GM12878 (cell line): ENCODE measurements at regions not wholly inside any gene's neighbourhood (a gene's known extent, or its start where the extent isn't known, plus 50 kb on each side); places are given as distances from the start of the nearest gene placed in this dataset.

ENCODE experiments used
- ATAC-seq: fragments of 200-7000 bp; cut with Tn5 transposase; 3 replicates; pipeline ENCODE4 v1.9.1; 2020; ENCODE audit warnings: mild to moderate bottlenecking, moderate library complexity
- BruUV-seq: library from RNA; stranded (reverse); fragments of 400-500 nt; replicated peaks from 2 replicates; lab custom pipeline; 2021; lab: Mats Ljungman, UMichigan
- CTCF ChIA-PET: fragments of 300-600 bp; sonication (Branson Sonifier 250); formaldehyde crosslinking; extraction: SDS; loops from one replicate; lab custom pipeline; 2021; ENCODE audit warnings: inconsistent platforms; lab: Yijun Ruan, JAX
- POLR2A ChIA-PET: fragments of 350-600 bp; formaldehyde crosslinking; extraction: SDS; loops from one replicate; lab custom pipeline; 2021; ENCODE audit warnings: inconsistent platforms; lab: Charles Lee
- RAD21 ChIA-PET: fragments of 300-600 bp; sonication (Branson Sonifier 250); formaldehyde crosslinking; loops from one replicate; lab custom pipeline; 2023; ENCODE audit warnings: antibody characterized with exemption; ENCODE audit not compliant: unreplicated experiment; lab: Charles Lee
- SMC1A ChIA-PET: fragments of 300-600 bp; sonication (Branson Sonifier 250); formaldehyde crosslinking; loops from one replicate; lab custom pipeline; 2023; ENCODE audit not compliant: unreplicated experiment, uncharacterized antibody; lab: Charles Lee
- DNase-seq: peaks from one replicate; pipeline ENCODE4 v3.0.0-alpha.2; 2011; ENCODE audit warnings: low read depth, low spot score
- FAIRE-seq: peaks from 3 replicates; lab custom pipeline; 2011; peaks lifted over from hg19 to GRCh38; lab: Jason Lieb, UNC
- H2AFZ ChIP-seq: 2 replicates; pipeline ENCODE4 v1.6.0; 2011; ENCODE audit warnings: low read depth, low read length, control low read depth; ENCODE audit not compliant: control insufficient read depth
- H3K27ac ChIP-seq: 2 replicates; pipeline ENCODE4 v1.5.1; 2011; ENCODE audit warnings: control low read depth; ENCODE audit not compliant: control insufficient read depth, insufficient read depth
- H3K27me3 ChIP-seq, 2 experiments: replicated peaks in 1 of 2; 2 replicates each; pipeline versions ENCODE4 v1.6.0 to v1.6.1; 2011; ENCODE audit warnings: low read length in 1 of 2; ENCODE audit not compliant: control insufficient read depth in 2 of 2, insufficient read depth in 2 of 2
- H3K36me3 ChIP-seq, 2 experiments: 2 replicates each; pipeline ENCODE4 v1.5.1; 2011; ENCODE audit warnings: low read length in 1 of 2; ENCODE audit not compliant: control insufficient read depth in 2 of 2, insufficient read depth in 2 of 2
- H3K4me1 ChIP-seq: 2 replicates; pipeline ENCODE4 v1.6.1; 2011; ENCODE audit warnings: mild to moderate bottlenecking, low read length, moderate library complexity, mixed read lengths; ENCODE audit not compliant: control insufficient read depth, insufficient read depth
- H3K4me2 ChIP-seq: 2 replicates; pipeline ENCODE4 v1.6.0; 2011; ENCODE audit warnings: control low read depth; ENCODE audit not compliant: control insufficient read depth, insufficient read depth
- H3K4me3 ChIP-seq: fragments of 200-600 bp; sonication (generic); 2 replicates; pipeline ENCODE4 v1.5.1; 2016
- H3K79me2 ChIP-seq: 2 replicates; pipeline ENCODE4 v1.6.0; 2011; ENCODE audit warnings: low read length; ENCODE audit not compliant: control insufficient read depth, insufficient read depth
- H3K9ac ChIP-seq: 2 replicates; pipeline ENCODE4 v1.8.0; 2011; ENCODE audit warnings: low read length, control low read depth, mixed read lengths; ENCODE audit not compliant: control insufficient read depth, insufficient read depth
- H3K9me3 ChIP-seq: replicated peaks from 3 replicates; pipeline ENCODE4 v1.5.1; 2011; ENCODE audit warnings: mild to moderate bottlenecking, low read length; ENCODE audit not compliant: control insufficient read depth, insufficient read depth
- H4K20me1 ChIP-seq: 2 replicates; pipeline ENCODE4 v1.6.0; 2011; ENCODE audit not compliant: control insufficient read depth, insufficient read depth
- ATF7 ChIP-seq: fragments of 450-650 bp; IDR thresholded peaks from 2 replicates; pipeline ENCODE4 v1.6.1; 2016; ENCODE audit warnings: low read depth, mild to moderate bottlenecking
- BRCA1 ChIP-seq: IDR thresholded peaks from 2 replicates; pipeline ENCODE4 v1.6.1; 2011; ENCODE audit warnings: low read depth, low read length, improper control_type of control experiment
- CREM ChIP-seq: IDR thresholded peaks from 2 replicates; pipeline ENCODE4 v1.6.1; 2014; ENCODE audit warnings: antibody characterized with exemption, low read depth
- DPF2 ChIP-seq: fragments of 450-650 bp; IDR thresholded peaks from 2 replicates; pipeline ENCODE4 v1.6.1; 2017; ENCODE audit warnings: mild to moderate bottlenecking
- ESRRA ChIP-seq: IDR thresholded peaks from 2 replicates; pipeline ENCODE4 v1.6.1; 2012; ENCODE audit warnings: mild to moderate bottlenecking, low read length, improper control_type of control experiment
- HCFC1 ChIP-seq: fragments of 150-350 bp; IDR thresholded peaks from 2 replicates; pipeline ENCODE4 v1.6.1; 2014; ENCODE audit warnings: low read length
- IRF4 ChIP-seq: IDR thresholded peaks from 2 replicates; pipeline ENCODE4 v1.6.1; 2011; ENCODE audit warnings: low read depth, low read length
- MAX ChIP-seq: IDR thresholded peaks from 2 replicates; pipeline ENCODE4 v1.6.1; 2012; ENCODE audit warnings: low read depth, low read length, improper control_type of control experiment
- MXI1 ChIP-seq: fragments of 150-350 bp; IDR thresholded peaks from 2 replicates; pipeline ENCODE4 v1.6.1; 2011; ENCODE audit warnings: low read depth, mild to moderate bottlenecking, inconsistent platforms, low read length, improper control_type of control experiment
- MYB ChIP-seq: fragments of 150-350 bp; IDR thresholded peaks from 2 replicates; pipeline ENCODE4 v1.6.1; 2014; ENCODE audit warnings: mild to moderate bottlenecking, low read depth, low read length, borderline replicate concordance
- NR2C2 ChIP-seq: IDR thresholded peaks from 2 replicates; pipeline ENCODE4 v1.6.1; 2011; ENCODE audit warnings: borderline replicate concordance, low read depth; ENCODE audit not compliant: control insufficient read depth, insufficient read length
- PAX8 ChIP-seq: fragments of 450-650 bp; IDR thresholded peaks from 2 replicates; pipeline ENCODE4 v1.6.1; 2017; ENCODE audit warnings: mild to moderate bottlenecking, moderate library complexity
- RAD21 ChIP-seq: IDR thresholded peaks from 2 replicates; pipeline ENCODE4 v1.6.1; 2011; ENCODE audit warnings: mild to moderate bottlenecking, low read depth, low read length, moderate library complexity; ENCODE audit not compliant: insufficient read depth
- RBBP5 ChIP-seq: fragments of 200-600 bp; sonication (generic); conservative IDR thresholded peaks from 2 replicates; pipeline ENCODE4 v1.6.1; 2016
- SUPT20H ChIP-seq: IDR thresholded peaks from 2 replicates; pipeline ENCODE4 v1.6.1; 2011; ENCODE audit warnings: low read depth, mild to moderate bottlenecking, low read length, moderate library complexity, borderline replicate concordance; ENCODE audit not compliant: control insufficient read depth
- ZZZ3 ChIP-seq: IDR thresholded peaks from 2 replicates; pipeline ENCODE4 v1.6.1; 2011; ENCODE audit warnings: low read depth; ENCODE audit not compliant: control insufficient read depth, insufficient read length
- WGBS: methylation state at CpG from one replicate; pipeline ENCODE4 v1.1.6; 2016; ENCODE audit warnings: low lambda C conversion rate; ENCODE audit not compliant: insufficient replicate concordance, insufficient coverage; ENCODE audit errors: missing lambda C conversion rate; 5-methylcytosine and 5-hydroxymethylcytosine counted together
- in situ Hi-C: fragments of 300-500 bp; cut with MboI; formaldehyde crosslinking; loops from 9 replicates; pipeline ENCODE4 v1.14.3; 2018; ENCODE audit warnings: mixed read lengths
- intact Hi-C: fragments of 100-400 bp; cut with micrococcal nuclease; formaldehyde crosslinking; loops from one replicate; pipeline ENCODE4 v1.14.2; 2022; ENCODE audit not compliant: unreplicated experiment

GRCh38 chr22:47296405-47297260 lies 534.2 kb downstream of the TBC1D22A start:
- CTCF ChIA-PET = no interaction called here
- in situ Hi-C loops = no loop called here
- POLR2A ChIA-PET = no interaction called here

GRCh38 chr22:47295982-47296381 lies 533.5 kb downstream of the TBC1D22A start:
- intact Hi-C loops = no loop called here
- CTCF ChIA-PET = no interaction called here
- H4K20me1 ChIP-seq = no peaks in the 10 kb centered on the region
- H2AFZ ChIP-seq = no peak overlapping the region
- H3K4me1 ChIP-seq = no peaks in the 10 kb centered on the region
- H3K79me2 ChIP-seq = no peaks in the 10 kb centered on the region
- no peak overlapping the region for H3K4me3 ChIP-seq
- RAD21 ChIA-PET = no interaction called here
- no peak overlapping the region for H3K27ac ChIP-seq
- ATAC-seq (no peak), DNase-seq (no peak), FAIRE-seq (no peak)
- in situ Hi-C loops = no loop called here
- no peaks in the 10 kb centered on the region; the same call in 2 of the 3 replicates for H3K9me3 ChIP-seq
- TF ChIP-seq IRF4 = no peak
- no peak for TF ChIP-seq ATF7
- no peak for TF ChIP-seq RAD21
- TF ChIP-seq ESRRA = no peak
- no peak for TF ChIP-seq ZZZ3
- no peak for TF ChIP-seq SUPT20H
- TF ChIP-seq RBBP5 = no peak
- no peak for TF ChIP-seq NR2C2
- no peak for TF ChIP-seq BRCA1
- no peak for TF ChIP-seq HCFC1
- TF ChIP-seq MXI1 = no peak
- no peak for TF ChIP-seq CREM
- TF ChIP-seq MAX = no peak
- no peak for TF ChIP-seq MYB
- no peak for TF ChIP-seq PAX8
- SMC1A ChIA-PET = no interaction called here
- 49% methylated on average over 10 of the region's 10 CpGs for WGBS
- H3K27me3 ChIP-seq = no peaks in the 10 kb centered on the region
- no TSS peak for BruUV-seq
- H3K9ac ChIP-seq = no peak overlapping the region
- no peak overlapping the region for H3K4me2 ChIP-seq
- POLR2A ChIA-PET = no interaction called here
- no peaks in the 10 kb centered on the region for H3K36me3 ChIP-seq

More at GRCh38 chr22:47296405-47297260, 534.2 kb downstream of the TBC1D22A start:
- DNase-seq = no peak
- TF ChIP-seq DPF2 = no peak
- TF ChIP-seq SUPT20H = no peak
- TF ChIP-seq, all 136 proteins: peak for 0
- no peaks in the 10 kb centered on the region for H3K4me1 ChIP-seq
- H3K4me2 ChIP-seq = no peak overlapping the region
- 37% methylated on average over 25 of the region's 25 CpGs for WGBS
- intact Hi-C loops = no loop called here
- ChIA-PET RAD21 (no interaction called here), SMC1A (no interaction called here)
- no peak for ATAC-seq
- no TSS peak for BruUV-seq
- no peaks in the 10 kb centered on the region for H3K27me3 ChIP-seq
- no peak for FAIRE-seq
- H3K36me3 ChIP-seq = no peaks in the 10 kb centered on the region
- H3K79me2 ChIP-seq = no peaks in the 10 kb centered on the region
- H3K9ac ChIP-seq = no peak overlapping the region
- H2AFZ ChIP-seq = no peak overlapping the region
- no peak overlapping the region for H3K4me3 ChIP-seq
- H3K27ac ChIP-seq = no peak overlapping the region
- H4K20me1 ChIP-seq = no peaks in the 10 kb centered on the region
- no peaks in the 10 kb centered on the region; the same call in 2 of the 3 replicates for H3K9me3 ChIP-seq
